IMR-90 (cell line): ENCODE measurements at regions not wholly inside any gene's neighbourhood (a gene's known extent, or its start where the extent isn't known, plus 50 kb on each side); places are given as distances from the start of the nearest gene placed in this dataset.

Experiments used
- ATAC-seq: fragments of 200-7000 bp; cut with Tn5 transposase; 2 replicates; pipeline ENCODE4 v1.9.1; 2020; ENCODE audit warnings: low read depth, mild to moderate bottlenecking, moderate library complexity
- BruUV-seq: library from RNA; stranded (reverse); fragments of 400-500 nt; replicated peaks from 2 replicates; lab custom pipeline; 2021; lab: Mats Ljungman, UMichigan
- CTCF ChIA-PET: fragments of 300-600 bp; formaldehyde crosslinking; extraction: SDS; loops from one replicate; lab custom pipeline; 2021; ENCODE audit warnings: antibody characterized with exemption; lab: Yijun Ruan, JAX
- POLR2A ChIA-PET: fragments of 300-600 bp; sonication (Branson Sonifier 250); formaldehyde crosslinking; loops from one replicate; lab custom pipeline; 2022; ENCODE audit warnings: antibody characterized with exemption; ENCODE audit not compliant: unreplicated experiment; lab: Charles Lee
- DNase-seq: peaks from one replicate; pipeline ENCODE4 v3.0.0; 2013
- H2AFZ ChIP-seq: replicated peaks from 2 replicates; pipeline ENCODE3; 2013; ENCODE audit warnings: low read length, mild to moderate bottlenecking; ENCODE audit not compliant: poor library complexity
- H2AK5ac ChIP-seq: 2 replicates; pipeline ENCODE4 v1.6.1; 2013; ENCODE audit warnings: low read depth, low read length, inconsistent platforms
- H2AK9ac ChIP-seq: replicated peaks from 2 replicates; pipeline ENCODE3; 2013; ENCODE audit warnings: mild to moderate bottlenecking, low read depth, low read length, moderate library complexity; ENCODE audit not compliant: poor library complexity
- H2BK120ac ChIP-seq: 2 replicates; pipeline ENCODE4 v1.6.1; 2013; ENCODE audit warnings: low read depth, low read length, inconsistent platforms
- H2BK15ac ChIP-seq: 3 replicates; pipeline ENCODE4 v1.6.1; 2013; ENCODE audit warnings: low read depth, low read length, inconsistent platforms
- H2BK20ac ChIP-seq: 2 replicates; pipeline ENCODE4 v1.6.1; 2013; ENCODE audit warnings: low read depth, mild to moderate bottlenecking, inconsistent platforms, low read length, moderate library complexity
- H2BK5ac ChIP-seq: 2 replicates; pipeline ENCODE4 v1.6.1; 2013; ENCODE audit warnings: mild to moderate bottlenecking, low read depth, low read length, inconsistent platforms; ENCODE audit not compliant: poor library complexity, severe bottlenecking
- H3K14ac ChIP-seq: replicated peaks from 2 replicates; pipeline ENCODE4 v1.6.1; 2013; ENCODE audit warnings: low read depth, low read length, inconsistent platforms
- H3K18ac ChIP-seq: 2 replicates; pipeline ENCODE4 v1.6.1; 2013; ENCODE audit warnings: low read depth, low read length, control low read depth
- H3K23ac ChIP-seq: 2 replicates; pipeline ENCODE4 v1.6.1; 2013; ENCODE audit warnings: low read depth, low read length, inconsistent platforms
- H3K27ac ChIP-seq: 2 replicates; pipeline ENCODE4 v1.5.1; 2013; ENCODE audit warnings: mild to moderate bottlenecking, control low read depth, low read length; ENCODE audit not compliant: insufficient read depth
- H3K27me3 ChIP-seq: 2 replicates; pipeline ENCODE4 v1.6.1; 2013; ENCODE audit warnings: low read length; ENCODE audit not compliant: control insufficient read depth, insufficient read depth
- H3K36me3 ChIP-seq: 2 replicates; pipeline ENCODE4 v1.6.1; 2013; ENCODE audit warnings: low read length, mixed read lengths; ENCODE audit not compliant: control insufficient read depth, insufficient read depth
- H3K4ac ChIP-seq: 2 replicates; pipeline ENCODE4 v1.6.1; 2013; ENCODE audit warnings: low read depth, low read length, inconsistent platforms
- H3K4me1 ChIP-seq: 2 replicates; pipeline ENCODE4 v1.6.1; 2013; ENCODE audit warnings: low read length, mixed read lengths; ENCODE audit not compliant: control insufficient read depth, insufficient read depth
- H3K4me2 ChIP-seq: 2 replicates; pipeline ENCODE4 v1.6.1; 2013; ENCODE audit warnings: low read depth, mild to moderate bottlenecking, control low read depth, low read length, moderate library complexity
- H3K4me3 ChIP-seq: 2 replicates; pipeline ENCODE4 v1.5.1; 2013; ENCODE audit warnings: low read depth, mild to moderate bottlenecking, control low read depth, low read length, moderate library complexity; ENCODE audit not compliant: insufficient read depth
- H3K56ac ChIP-seq: 2 replicates; pipeline ENCODE4 v1.6.1; 2013; ENCODE audit warnings: low read length, inconsistent platforms; ENCODE audit not compliant: insufficient read depth; ENCODE audit errors: extremely low read depth
- H3K79me1 ChIP-seq, 2 experiments: 2 replicates each; pipeline ENCODE4 v1.6.1; 2013; ENCODE audit warnings: low read length in 2 of 2, inconsistent platforms in 1 of 2, low read depth in 1 of 2
- H3K9ac ChIP-seq: 2 replicates; pipeline ENCODE4 v1.6.1; 2013; ENCODE audit warnings: low read depth, low read length, control low read depth
- H3K9me1 ChIP-seq: 2 replicates; pipeline ENCODE4 v1.6.1; 2013; ENCODE audit warnings: low read length, inconsistent platforms; ENCODE audit not compliant: insufficient read depth
- H3K9me3 ChIP-seq: 2 replicates; pipeline ENCODE4 v1.6.1; 2013; ENCODE audit warnings: low read length; ENCODE audit not compliant: control insufficient read depth, insufficient read depth
- H4K20me1 ChIP-seq: 2 replicates; pipeline ENCODE4 v1.6.1; 2013; ENCODE audit warnings: low read length, inconsistent platforms; ENCODE audit not compliant: insufficient read depth
- H4K5ac ChIP-seq: 2 replicates; pipeline ENCODE4 v1.6.1; 2013; ENCODE audit warnings: mild to moderate bottlenecking, low read depth, low read length, control low read depth
- H4K8ac ChIP-seq, 2 experiments: 2 replicates each; pipeline ENCODE4 v1.6.1; 2013; ENCODE audit warnings: low read depth in 2 of 2, low read length in 2 of 2, control low read depth in 1 of 2, inconsistent platforms in 1 of 2
- H4K91ac ChIP-seq: 2 replicates; pipeline ENCODE4 v1.6.1; 2013; ENCODE audit warnings: low read depth, low read length, inconsistent platforms; ENCODE audit not compliant: insufficient read depth
- RAD21 ChIP-seq: IDR thresholded peaks from 2 replicates; pipeline ENCODE4 v1.6.1; 2012; ENCODE audit warnings: low read length, improper control_type of control experiment
- RFX5 ChIP-seq: IDR thresholded peaks from 2 replicates; pipeline ENCODE4 v1.8.0; 2012; ENCODE audit warnings: low read depth, mild to moderate bottlenecking, low read length, moderate library complexity
- WGBS, 2 experiments: methylation state at CpG; one replicate each; pipeline versions ENCODE4 v1.1.5 to v1.1.7; 2013; ENCODE audit warnings: missing lambda C conversion rate in 2 of 2; ENCODE audit not compliant: insufficient read length in 1 of 2; ENCODE audit errors: extremely low coverage in 2 of 2; 5-methylcytosine and 5-hydroxymethylcytosine counted together
- dilution Hi-C: fragments of 300-500 bp; cut with HindIII; formaldehyde crosslinking; loops from one replicate; pipeline ENCODE4 v1.14.3; 2018; ENCODE audit warnings: low sequenced_read_pairs; ENCODE audit not compliant: unreplicated experiment
- in situ Hi-C: fragments of 300-500 bp; cut with MboI; formaldehyde crosslinking; loops from 3 replicates; pipeline ENCODE4 v1.14.3; 2019; ENCODE audit warnings: low sequenced_read_pairs, inconsistent platforms, mixed read lengths
- intact Hi-C: fragments of 100-400 bp; cut with micrococcal nuclease; formaldehyde crosslinking; loops from 2 replicates; pipeline ENCODE4 v1.10.0; 2022

GRCh38 chr1:110816945-110817344 lies 56.0 kb upstream of the CD53 start:
- no peak for TF ChIP-seq RFX5
- TF ChIP-seq RAD21, result no peak
- H4K5ac ChIP-seq, result no peak overlapping the region
- POLR2A ChIA-PET, result no interaction called here

More at GRCh38 chr1:110816945-110817344, 56.0 kb upstream of the CD53 start:
- no TSS peak for BruUV-seq
- H3K4me3 ChIP-seq, result no peak overlapping the region
- no peak overlapping the region for H3K27ac ChIP-seq
- H2BK120ac ChIP-seq, result no peak overlapping the region
- H3K56ac ChIP-seq, result no peak overlapping the region
- WGBS, 2 experiments, result no CpG with 5 or more reads among the region's 3 CpGs
- no peak overlapping the region for H4K8ac ChIP-seq
- DNase-seq, result no peak
- H2AFZ ChIP-seq, result no peak overlapping the region
- H3K27me3 ChIP-seq, result no peaks in the 10 kb centered on the region
- H3K4me1 ChIP-seq, result no peaks in the 10 kb centered on the region
- intact Hi-C loops, result no loop called here
- H3K4ac ChIP-seq, result no peak overlapping the region
- no peak for ATAC-seq
- H3K14ac ChIP-seq, result no peak overlapping the region
- H2AK9ac ChIP-seq, result no peak overlapping the region
- no peak overlapping the region for H2AK5ac ChIP-seq
- H3K18ac ChIP-seq, result no peak overlapping the region
- no peaks in the 10 kb centered on the region for H3K9me1 ChIP-seq
- H4K91ac ChIP-seq, result no peak overlapping the region
- H3K9me3 ChIP-seq, result no peaks in the 10 kb centered on the region
- in situ Hi-C loops, result no loop called here
- no peak overlapping the region for H3K4me2 ChIP-seq
- no peaks in the 10 kb centered on the region for H3K79me1 ChIP-seq
- H2BK15ac ChIP-seq, result no peak overlapping the region
- H3K9ac ChIP-seq, result no peak overlapping the region
- H3K36me3 ChIP-seq, result no peaks in the 10 kb centered on the region
- no peaks in the 10 kb centered on the region for H4K20me1 ChIP-seq
- CTCF ChIA-PET, result interaction anchor here (1.4 kb wide), 1 partner anchor 34 kb away, joined by 5 read pairs; no protein-coding TSS in a partner anchor
- no peak overlapping the region for H2BK5ac ChIP-seq
- dilution Hi-C loops, result no loop called here
- no peak overlapping the region for H2BK20ac ChIP-seq
- no peak overlapping the region for H3K23ac ChIP-seq
